Gastrocnemius medialis (tissue), 4 donors: ENCODE measurements at regions not wholly inside any gene's neighbourhood (a gene's known extent, or its start where the extent isn't known, plus 50 kb on each side); places are given as distances from the start of the nearest gene placed in this dataset.

Experiments
- ATAC-seq, 2 donors: fragments of 150-250 bp; one replicate each; pipeline ENCODE4 v1.9.1; 2016
- DNase-seq, 2 donors: peaks; one replicate each; pipeline ENCODE4 v3.0.0-alpha.2; 2019
- H3K27ac ChIP-seq, 4 donors: fragments of 200-600 bp; sonication (generic); 1 replicate in 1 of 4; 2 replicates in 3 of 4; pipeline ENCODE4 v1.5.1; 2016 to 2018; ENCODE audit warnings: mild to moderate bottlenecking in 2 of 4, moderate library complexity in 1 of 4
- H3K27me3 ChIP-seq, 3 donors: fragments of 200-600 bp; sonication (generic) in 2 of 3; 1 replicate in 1 of 3; 2 replicates in 2 of 3; pipeline versions ENCODE4 v1.5.1 to v1.6.0; 2016 to 2019; ENCODE audit warnings: mild to moderate bottlenecking in 1 of 3, moderate library complexity in 1 of 3
- H3K36me3 ChIP-seq, 2 donors: fragments of 200-600 bp; sonication (generic) in 1 of 2; one replicate each; pipeline ENCODE4 v1.5.1; 2017 to 2018
- H3K4me1 ChIP-seq, 2 donors: fragments of 200-600 bp; sonication (generic) in 1 of 2; one replicate each; pipeline ENCODE4 v1.5.1; 2016 to 2017; ENCODE audit warnings: mild to moderate bottlenecking in 2 of 2
- H3K4me3 ChIP-seq, 4 donors: fragments of 200-600 bp; sonication (generic) in 3 of 4; 1 replicate in 1 of 4; 2 replicates in 3 of 4; pipeline ENCODE4 v1.5.1; 2016 to 2019; ENCODE audit warnings: mild to moderate bottlenecking in 2 of 4
- H3K9me3 ChIP-seq, 3 donors: fragments of 200-600 bp; sonication (generic) in 2 of 3; 1 replicate in 1 of 3; 2 replicates in 2 of 3; pipeline ENCODE4 v1.5.1; 2016 to 2019
- POLR2A ChIP-seq, 2 donors: fragments of 450-650 bp; IDR thresholded peaks; one replicate each; pipeline ENCODE4 v1.6.1; 2017; ENCODE audit warnings: antibody characterized with exemption in 2 of 2, mild to moderate bottlenecking in 2 of 2, moderate library complexity in 2 of 2
- in situ Hi-C, 4 donors: fragments of 200-750 bp; cut with MboI; loops; one replicate each; pipeline versions ENCODE4 v1.15.0 to v1.8.0; 2017; ENCODE audit warnings: low sequenced_read_pairs in 4 of 4
- intact Hi-C: fragments of 100-400 bp; cut with DNase I; formaldehyde crosslinking; loops from one replicate; pipeline ENCODE4 v1.15.1; 2023; ENCODE audit warnings: low total_unique reads
- TF ChIP-seq, protein P1 (sequence below), 5 experiments: fragments of 450-650 bp in 3 of 5; fragments of 200-600 bp in 2 of 5; sonication (generic) in 2 of 5; IDR thresholded peaks in 4 of 5; conservative IDR thresholded peaks in 1 of 5; 1 replicate in 4 of 5; 2 replicates in 1 of 5; pipeline ENCODE4 v1.5.1; 2016 to 2019; ENCODE audit warnings: antibody characterized with exemption in 5 of 5, mild to moderate bottlenecking in 3 of 5, moderate library complexity in 3 of 5

- Histone ChIP-seq H3K27ac (no peak overlapping the region), H3K36me3 (no peaks in the 10 kb centered on the region), H3K9me3 (no peaks in the 10 kb centered on the region), H3K4me1 (peaks cover 7% of the 10 kb centered on the region in 2 donors), H3K27me3 (no peaks in the 10 kb centered on the region), H3K4me3 (no peak overlapping the region)
- in situ Hi-C loops (loop anchor here in 1 of 4 donors (25.0 kb wide), 1 partner anchor 331 kb away; no protein-coding TSS in a partner anchor), intact Hi-C loops (no loop called here)
- TF ChIP-seq POLR2A (IDR thresholded peaks at IDR 0.05) = no peak
- TF ChIP-seq, protein P1, sequence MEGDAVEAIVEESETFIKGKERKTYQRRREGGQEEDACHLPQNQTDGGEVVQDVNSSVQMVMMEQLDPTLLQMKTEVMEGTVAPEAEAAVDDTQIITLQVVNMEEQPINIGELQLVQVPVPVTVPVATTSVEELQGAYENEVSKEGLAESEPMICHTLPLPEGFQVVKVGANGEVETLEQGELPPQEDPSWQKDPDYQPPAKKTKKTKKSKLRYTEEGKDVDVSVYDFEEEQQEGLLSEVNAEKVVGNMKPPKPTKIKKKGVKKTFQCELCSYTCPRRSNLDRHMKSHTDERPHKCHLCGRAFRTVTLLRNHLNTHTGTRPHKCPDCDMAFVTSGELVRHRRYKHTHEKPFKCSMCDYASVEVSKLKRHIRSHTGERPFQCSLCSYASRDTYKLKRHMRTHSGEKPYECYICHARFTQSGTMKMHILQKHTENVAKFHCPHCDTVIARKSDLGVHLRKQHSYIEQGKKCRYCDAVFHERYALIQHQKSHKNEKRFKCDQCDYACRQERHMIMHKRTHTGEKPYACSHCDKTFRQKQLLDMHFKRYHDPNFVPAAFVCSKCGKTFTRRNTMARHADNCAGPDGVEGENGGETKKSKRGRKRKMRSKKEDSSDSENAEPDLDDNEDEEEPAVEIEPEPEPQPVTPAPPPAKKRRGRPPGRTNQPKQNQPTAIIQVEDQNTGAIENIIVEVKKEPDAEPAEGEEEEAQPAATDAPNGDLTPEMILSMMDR (IDR thresholded peaks at IDR 0.05 in 4 of 5, conservative IDR thresholded peaks at IDR 0.05 in 1 of 5) = no peak
- ATAC-seq = no peak
- DNase-seq = no peak
Observed at GRCh38 chr2:217181512-217181911, 321.6 kb upstream of the TNP1 start.

GRCh38 chr2:217179854-217180253 lies 320.0 kb upstream of the TNP1 start:
- Histone ChIP-seq H3K27ac (no peak overlapping the region), H3K4me1 (peaks cover 7% of the 10 kb centered on the region in 2 donors), H3K27me3 (no peaks in the 10 kb centered on the region), H3K4me3 (no peak overlapping the region), H3K9me3 (no peaks in the 10 kb centered on the region), H3K36me3 (no peaks in the 10 kb centered on the region)
- intact Hi-C loops = no loop called here
- DNase-seq (no peak), ATAC-seq (no peak)
- no peak for TF ChIP-seq POLR2A (IDR thresholded peaks at IDR 0.05)
- TF ChIP-seq, protein P1 (IDR thresholded peaks at IDR 0.05 in 4 of 5, conservative IDR thresholded peaks at IDR 0.05 in 1 of 5) = no peak
- in situ Hi-C loops = loop anchor here in 2 of 4 donors (10.0 to 25.0 kb wide), 2 partner anchors 332 to 335 kb away; no protein-coding TSS in a partner anchor

DNA sequence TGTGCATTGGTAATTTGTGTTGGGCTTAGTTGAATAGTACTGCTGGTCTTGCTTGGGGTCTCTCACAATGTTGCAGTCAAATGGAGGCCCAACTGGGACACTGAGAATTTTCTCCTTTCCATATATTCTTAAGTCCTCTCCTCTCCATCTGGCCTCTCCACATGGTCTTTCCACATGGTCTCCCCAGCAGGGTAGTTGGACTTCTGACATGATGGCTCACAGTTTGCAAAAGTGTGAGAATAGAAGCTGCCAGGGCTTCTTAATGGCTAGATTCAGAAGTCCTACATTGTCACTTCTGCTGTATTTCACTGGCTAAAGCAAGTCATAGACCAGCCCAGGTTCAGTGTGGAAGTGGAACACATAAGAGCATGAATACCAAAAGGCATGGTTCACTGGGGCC lies 318.5 kb upstream of the TNP1 start:
- Histone ChIP-seq H3K27ac (no peak overlapping the region), H3K9me3 (no peaks in the 10 kb centered on the region), H3K36me3 (no peaks in the 10 kb centered on the region), H3K4me1 (peaks cover 4 to 6% of the 10 kb centered on the region in 2 donors), H3K27me3 (no peaks in the 10 kb centered on the region), H3K4me3 (no peak overlapping the region)
- ATAC-seq (no peak), DNase-seq (no peak)
- TF ChIP-seq POLR2A (IDR thresholded peaks at IDR 0.05) = no peak
- TF ChIP-seq, protein P1 (IDR thresholded peaks at IDR 0.05 in 4 of 5, conservative IDR thresholded peaks at IDR 0.05 in 1 of 5) = no peak
- in situ Hi-C loops = loop anchor here in 2 of 4 donors (10.0 to 25.0 kb wide), 2 partner anchors 334 to 336 kb away; no protein-coding TSS in a partner anchor
- intact Hi-C loops = no loop called here

DNA sequence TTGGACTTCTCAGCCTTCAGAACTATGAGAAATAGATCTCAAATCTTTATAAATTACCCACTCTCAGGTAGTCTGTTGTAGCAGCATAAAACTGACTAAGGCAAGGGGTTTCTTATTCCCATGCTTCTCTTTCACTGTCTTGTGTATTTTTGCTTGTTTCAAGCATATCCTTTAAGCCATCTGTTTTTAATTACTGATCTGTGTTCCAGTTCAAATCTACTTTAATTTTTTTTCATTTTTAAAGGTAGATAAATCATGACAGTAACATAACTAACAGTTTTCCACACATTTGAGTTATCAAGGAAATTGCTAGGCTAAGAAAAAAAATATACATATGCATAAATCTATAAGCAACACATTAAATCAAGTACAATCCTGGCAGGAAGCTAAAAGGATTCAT lies 317.9 kb upstream of the TNP1 start:
- no peak overlapping the region for H3K27ac ChIP-seq
- H3K4me1 ChIP-seq = no peaks in the 10 kb centered on the region
- H3K4me3 ChIP-seq = no peak overlapping the region
- TF ChIP-seq, protein P1 (IDR thresholded peaks at IDR 0.05 in 4 of 5, conservative IDR thresholded peaks at IDR 0.05 in 1 of 5) = no peak
- TF ChIP-seq POLR2A (IDR thresholded peaks at IDR 0.05) = no peak
- intact Hi-C loops (no loop called here), in situ Hi-C loops (loop anchor here in 2 of 4 donors (10.0 to 25.0 kb wide), 2 partner anchors 335 to 337 kb away; no protein-coding TSS in a partner anchor)
- ATAC-seq = no peak
- H3K36me3 ChIP-seq = no peaks in the 10 kb centered on the region
- no peak for DNase-seq
- no peaks in the 10 kb centered on the region for H3K9me3 ChIP-seq
- no peaks in the 10 kb centered on the region for H3K27me3 ChIP-seq

GRCh38 chr2:217171874-217172273 lies 312.0 kb upstream of the TNP1 start:
- Histone ChIP-seq H3K27me3 (no peaks in the 10 kb centered on the region), H3K4me3 (no peak overlapping the region), H3K36me3 (no peaks in the 10 kb centered on the region), H3K4me1 (no peaks in the 10 kb centered on the region), H3K9me3 (no peaks in the 10 kb centered on the region), H3K27ac (no peak overlapping the region)
- in situ Hi-C loops = loop anchor here in 3 of 4 donors (10.0 to 25.0 kb wide), 4 partner anchors 340 to 660 kb away; no protein-coding TSS in a partner anchor
- DNase-seq (no peak), ATAC-seq (no peak)
- no peak for TF ChIP-seq POLR2A (IDR thresholded peaks at IDR 0.05)
- TF ChIP-seq, protein P1 (IDR thresholded peaks at IDR 0.05 in 4 of 5, conservative IDR thresholded peaks at IDR 0.05 in 1 of 5) = no peak
- intact Hi-C loops = no loop called here
